ENCODE measurements at regions not wholly inside any gene's neighbourhood (a gene's known extent, or its start where the extent isn't known, plus 50 kb on each side); places are given as distances from the start of the nearest gene placed in this dataset.

DNA sequence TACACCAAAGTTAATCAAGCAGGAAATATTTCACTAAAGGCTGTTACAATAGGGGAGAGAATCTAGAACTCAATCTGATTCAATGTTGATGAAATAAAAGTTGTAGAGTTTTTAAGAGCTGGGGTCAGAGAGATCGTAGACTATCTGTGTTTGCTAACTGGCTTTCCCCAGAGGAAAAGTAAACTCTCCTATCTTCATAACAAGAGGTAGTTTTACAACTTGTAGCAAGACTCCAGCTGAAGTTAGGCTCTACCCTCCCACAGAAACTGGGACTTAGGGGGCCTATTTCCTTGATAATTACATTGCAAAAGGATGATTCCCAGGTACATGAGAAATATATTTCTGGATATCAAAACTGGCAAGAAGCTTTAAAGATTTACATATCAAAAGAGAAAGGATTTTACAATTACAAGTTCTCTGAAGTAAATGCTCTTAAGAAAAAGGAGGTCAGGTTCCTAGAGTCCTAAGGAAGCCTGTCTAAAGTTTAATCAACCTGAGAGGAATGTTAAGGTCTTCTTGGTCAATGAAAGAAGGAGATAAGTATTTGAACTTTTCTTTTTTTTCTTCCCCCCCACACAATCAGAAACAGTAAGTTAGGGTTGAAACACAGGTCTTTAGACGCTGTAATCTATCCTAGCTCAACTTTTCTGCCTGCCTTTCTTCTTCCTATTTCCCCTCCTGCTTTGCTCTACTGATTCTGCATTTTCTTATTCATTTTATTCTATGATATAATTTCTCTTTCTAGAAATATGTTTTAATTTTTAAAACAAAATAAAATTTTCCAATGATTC lies 692.2 kb upstream of the LINC00305 start:
- H3K36me3 Mint-ChIP-seq, result no peaks in the 10 kb centered on the region
- H3K27me3 Mint-ChIP-seq (ENCODE audit: low read depth in 3 of 3), result peaks cover 0 to 1% (median 0%) of the 10 kb centered on the region in 3 donors
- H3K27ac Mint-ChIP-seq, result no peak overlapping the region
- no peaks in the 10 kb centered on the region for H3K4me1 Mint-ChIP-seq
- DNase-seq, result no peak
- peaks cover 0 to 38% (median 12%) of the 10 kb centered on the region in 6 donors for H3K9me3 Mint-ChIP-seq
- H3K4me3 Mint-ChIP-seq, result no peak overlapping the region

DNA sequence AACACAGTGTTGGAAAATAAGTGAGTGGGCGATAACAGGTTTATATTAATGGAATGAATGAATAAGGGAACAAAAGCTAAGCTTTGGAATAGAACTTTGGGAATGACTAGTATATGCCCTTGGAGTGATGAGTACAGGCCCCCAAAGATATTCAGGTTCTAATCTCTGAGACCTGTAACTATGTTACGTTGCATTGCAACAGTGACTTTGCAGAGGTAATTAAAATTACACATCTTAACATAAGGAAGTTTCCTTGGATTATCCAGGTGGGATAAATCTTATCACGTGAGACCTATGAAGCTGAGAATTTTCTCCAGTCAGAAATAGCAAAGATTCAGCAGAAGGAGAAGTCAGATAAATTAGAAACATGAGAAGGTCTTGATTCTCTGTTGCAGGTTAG lies 661.5 kb upstream of the LINC00305 start:
- H3K9me3 Mint-ChIP-seq, result peaks cover 14 to 54% (median 34%) of the 10 kb centered on the region in 6 donors
- H3K4me3 Mint-ChIP-seq, result no peak overlapping the region
- H3K36me3 Mint-ChIP-seq, result no peaks in the 10 kb centered on the region
- peaks cover 0 to 3% (median 0%) of the 10 kb centered on the region in 3 donors for H3K27me3 Mint-ChIP-seq (ENCODE audit: low read depth in 3 of 3)
- no peak overlapping the region for H3K27ac Mint-ChIP-seq
- no peak for DNase-seq
- H3K4me1 Mint-ChIP-seq, result no peaks in the 10 kb centered on the region

DNA sequence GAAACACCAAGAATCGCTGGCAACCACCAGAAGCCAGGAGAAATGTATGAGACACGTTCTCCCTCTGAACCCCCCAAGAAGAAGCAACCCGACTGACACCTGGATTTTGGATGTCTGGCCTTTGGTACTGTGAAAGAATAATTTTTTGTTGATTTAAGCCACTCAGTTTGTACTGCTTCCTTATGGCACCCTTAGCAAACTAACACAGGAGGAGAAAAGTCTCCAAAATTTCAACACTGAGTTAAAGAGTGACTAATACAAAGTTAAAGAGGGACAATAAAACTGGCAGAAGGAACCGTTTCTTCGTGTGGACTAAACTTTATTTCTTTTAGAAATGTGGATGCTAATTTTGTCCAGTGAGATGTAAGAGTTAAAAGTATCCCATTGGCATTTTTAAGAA lies 660.9 kb upstream of the LINC00305 start:
- Mint-ChIP-seq H3K36me3 (no peaks in the 10 kb centered on the region), H3K4me3 (no peak overlapping the region), H3K9me3 (peaks cover 14 to 53% (median 31%) of the 10 kb centered on the region in 6 donors), H3K4me1 (no peaks in the 10 kb centered on the region), H3K27ac (no peak overlapping the region), H3K27me3 (ENCODE audit: low read depth in 3 of 3) (peaks cover 0 to 3% (median 0%) of the 10 kb centered on the region in 3 donors)
- DNase-seq, result no peak

DNA sequence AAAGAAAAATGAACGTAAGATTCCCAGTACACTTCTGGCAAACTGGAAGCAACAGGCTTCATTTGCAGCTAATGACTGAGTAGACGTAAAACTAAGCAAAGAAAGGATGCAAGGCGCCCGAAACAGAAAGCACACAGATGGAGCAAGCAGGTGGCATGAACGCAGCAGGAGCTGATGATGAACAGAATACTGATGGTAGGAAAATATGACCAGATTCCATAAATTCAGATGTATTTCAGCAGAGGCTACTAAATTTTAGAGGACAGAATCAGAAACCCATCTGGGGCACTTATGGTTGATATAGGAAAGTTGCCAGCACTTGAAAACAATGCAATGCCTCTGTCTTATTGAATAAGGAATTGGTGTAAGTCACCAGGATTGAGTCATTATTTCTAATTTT lies 658.7 kb upstream of the LINC00305 start:
- peaks cover 11 to 50% (median 23%) of the 10 kb centered on the region in 6 donors for H3K9me3 Mint-ChIP-seq
- H3K27ac Mint-ChIP-seq, result no peak overlapping the region
- H3K4me3 Mint-ChIP-seq, result no peak overlapping the region
- DNase-seq, result no peak
- H3K36me3 Mint-ChIP-seq, result no peaks in the 10 kb centered on the region
- H3K27me3 Mint-ChIP-seq (ENCODE audit: low read depth in 3 of 3), result peaks cover 0 to 3% (median 0%) of the 10 kb centered on the region in 3 donors
- no peaks in the 10 kb centered on the region for H3K4me1 Mint-ChIP-seq

DNA sequence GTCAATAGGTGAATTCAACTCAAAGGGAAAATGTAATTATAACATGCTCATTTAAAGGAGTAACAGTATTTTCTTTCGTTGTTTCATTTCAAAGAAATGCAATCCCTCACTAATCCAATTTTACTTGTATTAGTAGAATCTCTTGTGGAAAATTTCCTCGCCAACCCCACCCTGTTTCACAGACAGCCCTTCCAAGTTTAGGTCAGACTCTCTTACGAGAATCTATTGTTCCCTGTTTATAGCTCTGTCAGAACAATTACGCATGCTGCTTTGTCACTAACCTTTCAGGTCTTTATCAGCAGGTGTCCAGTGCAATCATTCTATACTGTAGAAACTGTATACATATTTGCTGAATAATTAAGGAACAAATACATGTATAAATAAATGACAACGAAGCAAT lies 657.8 kb upstream of the LINC00305 start:
- H3K4me1 Mint-ChIP-seq, result no peaks in the 10 kb centered on the region
- H3K27me3 Mint-ChIP-seq (ENCODE audit: low read depth in 3 of 3), result peaks cover 0 to 3% (median 1%) of the 10 kb centered on the region in 3 donors
- no peak for DNase-seq
- H3K27ac Mint-ChIP-seq, result no peak overlapping the region
- no peaks in the 10 kb centered on the region for H3K36me3 Mint-ChIP-seq
- H3K9me3 Mint-ChIP-seq, result peaks cover 11 to 44% (median 21%) of the 10 kb centered on the region in 6 donors
- no peak overlapping the region for H3K4me3 Mint-ChIP-seq

DNA sequence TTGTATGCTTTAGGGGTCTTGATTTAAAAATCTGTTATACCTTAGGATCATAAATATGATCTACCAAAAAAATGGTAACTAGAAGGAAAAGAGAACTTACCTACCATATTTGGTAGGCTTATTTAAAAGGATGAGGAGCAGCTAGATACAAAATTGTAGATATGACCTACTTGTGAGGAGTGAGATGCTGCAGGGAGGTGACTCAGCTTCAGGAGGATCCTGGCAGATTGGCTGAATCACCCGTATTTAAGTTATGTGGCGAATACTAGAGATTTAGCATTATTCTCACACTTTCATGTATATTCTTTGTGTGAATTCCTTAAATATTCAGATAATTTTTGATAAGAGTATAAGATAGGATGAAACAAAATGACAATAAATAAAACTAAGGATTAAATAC lies 657.3 kb upstream of the LINC00305 start:
- Mint-ChIP-seq H3K4me3 (no peak overlapping the region), H3K9me3 (peaks cover 10 to 46% (median 21%) of the 10 kb centered on the region in 6 donors), H3K36me3 (no peaks in the 10 kb centered on the region), H3K27me3 (ENCODE audit: low read depth in 3 of 3) (peaks cover 0 to 3% (median 1%) of the 10 kb centered on the region in 3 donors), H3K27ac (no peak overlapping the region), H3K4me1 (no peaks in the 10 kb centered on the region)
- no peak for DNase-seq

DNA sequence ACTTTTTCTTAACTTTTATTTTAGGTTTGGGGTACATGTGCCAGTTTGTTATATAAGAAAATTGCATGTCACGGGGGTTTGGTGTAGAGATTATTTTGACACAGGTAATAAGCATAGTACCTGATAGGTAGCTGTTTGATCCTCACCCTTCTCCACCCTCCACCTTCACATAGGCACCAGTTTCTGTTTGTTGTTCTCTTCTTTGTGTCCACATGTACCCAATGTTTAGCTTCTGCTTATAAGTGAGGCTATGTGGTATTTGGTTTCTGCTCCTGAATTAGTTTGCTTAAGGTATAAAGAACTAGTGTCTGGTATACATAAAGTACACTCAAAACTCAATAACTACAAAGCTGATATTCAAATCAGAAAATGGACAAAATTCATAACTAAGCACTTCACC lies 654.6 kb upstream of the LINC00305 start:
- Mint-ChIP-seq H3K4me1 (no peaks in the 10 kb centered on the region), H3K9me3 (peaks cover 8 to 47% (median 18%) of the 10 kb centered on the region in 6 donors), H3K27ac (no peak overlapping the region), H3K4me3 (no peak overlapping the region), H3K36me3 (no peaks in the 10 kb centered on the region), H3K27me3 (ENCODE audit: low read depth in 3 of 3) (peaks cover 0 to 3% (median 3%) of the 10 kb centered on the region in 3 donors)
- no peak for DNase-seq

DNA sequence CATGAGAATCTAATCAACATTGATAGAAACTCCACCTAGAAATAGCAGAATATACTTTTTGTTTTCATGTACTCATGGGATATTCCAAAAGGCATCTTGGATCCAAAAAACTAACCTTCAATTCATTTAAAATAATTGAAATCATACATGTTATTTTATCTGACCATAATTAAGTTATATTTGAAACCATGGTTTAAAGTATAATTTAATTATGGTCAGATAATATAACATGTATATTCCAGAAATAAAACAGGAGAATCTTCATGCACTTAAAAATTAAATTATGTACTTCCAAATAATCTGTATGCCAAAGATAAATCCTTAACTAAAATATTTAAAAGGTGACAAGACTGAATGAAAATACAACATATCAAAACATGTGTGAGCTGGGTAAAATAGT lies 651.3 kb upstream of the LINC00305 start:
- Mint-ChIP-seq H3K36me3 (no peaks in the 10 kb centered on the region), H3K27me3 (ENCODE audit: low read depth in 3 of 3) (peaks cover 0 to 3% (median 0%) of the 10 kb centered on the region in 3 donors), H3K4me1 (no peaks in the 10 kb centered on the region)

DNA sequence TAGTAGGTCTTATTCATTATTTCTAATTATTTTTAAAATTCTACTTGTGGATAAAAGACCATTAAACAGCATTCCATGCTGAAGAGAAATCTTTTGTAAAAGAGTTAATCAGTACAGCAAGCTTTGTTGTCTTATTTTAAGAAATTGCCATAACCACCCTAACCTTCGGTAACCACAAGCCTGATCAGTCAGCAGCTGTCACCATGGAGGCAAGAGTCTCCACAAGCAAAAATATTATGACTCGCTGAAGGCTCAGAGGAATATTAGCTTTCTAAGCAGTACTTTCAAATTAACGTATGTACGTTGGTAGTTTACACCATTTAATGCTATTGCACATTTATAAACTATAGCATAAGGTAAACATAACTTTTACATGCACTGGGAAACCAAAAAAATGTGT lies 650.5 kb upstream of the LINC00305 start:
- Mint-ChIP-seq H3K36me3 (no peaks in the 10 kb centered on the region), H3K4me3 (no peak overlapping the region), H3K27me3 (ENCODE audit: low read depth in 3 of 3) (peaks cover 0 to 3% (median 0%) of the 10 kb centered on the region in 3 donors), H3K27ac (no peak overlapping the region), H3K9me3 (peaks cover 9 to 49% (median 31%) of the 10 kb centered on the region in 6 donors), H3K4me1 (no peaks in the 10 kb centered on the region)
- DNase-seq, result no peak

More for the DNA sequence above, 651.3 kb upstream of the LINC00305 start:
- DNase-seq, result no peak
- Mint-ChIP-seq H3K9me3 (peaks cover 6 to 52% (median 28%) of the 10 kb centered on the region in 6 donors), H3K4me3 (no peak overlapping the region), H3K27ac (no peak overlapping the region)

DNA sequence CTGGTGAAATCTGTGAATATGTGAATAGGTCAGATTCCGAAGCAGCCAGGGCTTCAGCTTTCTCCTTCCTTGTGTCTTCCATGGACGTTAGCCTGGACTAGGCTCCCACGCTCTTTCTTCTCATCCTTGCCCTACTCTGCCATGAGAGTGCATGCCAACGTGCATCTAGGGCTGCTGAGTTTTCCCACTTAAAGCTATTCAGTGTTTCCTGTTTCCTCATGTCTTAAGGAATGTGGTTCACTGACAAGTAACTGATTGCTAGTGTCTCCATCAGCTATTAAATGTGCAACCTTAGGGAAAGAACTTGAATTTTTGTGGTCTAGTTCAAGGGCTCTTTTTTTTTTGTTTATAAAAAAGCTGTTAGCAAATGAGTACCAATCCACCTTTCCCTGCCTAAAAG lies 642.3 kb upstream of the LINC00305 start:
- Mint-ChIP-seq H3K4me3 (no peak overlapping the region), H3K9me3 (peaks cover 4 to 35% (median 12%) of the 10 kb centered on the region in 6 donors), H3K27me3 (ENCODE audit: low read depth in 3 of 3) (no peaks in the 10 kb centered on the region), H3K36me3 (peaks cover 0 to 4% (median 0%) of the 10 kb centered on the region in 3 donors), H3K4me1 (no peaks in the 10 kb centered on the region), H3K27ac (no peak overlapping the region)
- DNase-seq, result no peak

DNA sequence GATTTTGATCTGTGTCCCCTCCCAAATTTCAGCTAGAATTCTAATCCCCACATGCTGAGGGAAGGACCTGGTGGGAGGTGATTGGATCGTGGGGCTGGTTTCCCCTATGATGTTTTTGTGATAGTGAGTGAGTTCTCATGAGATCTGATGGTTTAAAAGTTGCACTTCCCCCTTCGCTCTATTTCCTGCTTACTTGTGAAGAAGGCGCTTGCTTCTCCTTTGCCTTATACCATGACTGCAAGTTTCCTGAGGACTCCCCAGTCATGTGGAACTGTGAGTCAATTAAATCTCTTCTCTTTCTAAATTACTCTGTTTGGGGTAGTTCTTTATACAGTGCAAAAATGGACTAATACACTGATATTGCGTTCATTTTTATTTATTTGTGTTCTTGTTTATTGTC lies 636.8 kb upstream of the LINC00305 start:
- Mint-ChIP-seq H3K27me3 (ENCODE audit: low read depth in 3 of 3) (peaks cover 0 to 1% (median 0%) of the 10 kb centered on the region in 3 donors), H3K27ac (no peak overlapping the region), H3K9me3 (peaks cover 6 to 35% (median 18%) of the 10 kb centered on the region in 6 donors), H3K36me3 (peaks cover 0 to 7% (median 0%) of the 10 kb centered on the region in 3 donors), H3K4me1 (no peaks in the 10 kb centered on the region), H3K4me3 (no peak overlapping the region)
- DNase-seq, result no peak

DNA sequence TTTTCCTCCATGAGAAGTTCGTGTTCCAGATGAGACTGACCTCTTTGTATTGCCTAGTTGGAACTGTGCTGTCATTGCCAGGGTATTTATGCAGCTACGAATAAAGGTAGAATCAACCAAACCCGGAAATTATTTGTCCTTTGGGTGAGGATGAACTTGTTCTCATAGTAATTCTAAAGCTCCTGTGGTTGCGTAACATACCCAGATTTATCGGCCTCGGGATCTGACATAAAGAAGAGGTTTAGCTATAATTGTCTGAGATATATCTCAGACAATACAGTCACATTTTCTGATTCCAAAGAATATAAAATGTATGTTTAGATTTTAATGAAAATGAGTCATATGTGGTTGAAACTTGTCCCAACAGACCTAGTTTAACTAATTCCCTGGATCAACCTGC lies 628.7 kb upstream of the LINC00305 start:
- no peak for DNase-seq
- peaks cover 0 to 4% (median 0%) of the 10 kb centered on the region in 3 donors for H3K36me3 Mint-ChIP-seq
- H3K27ac Mint-ChIP-seq, result no peak overlapping the region
- H3K9me3 Mint-ChIP-seq, result peaks cover 7 to 33% (median 22%) of the 10 kb centered on the region in 6 donors
- H3K4me3 Mint-ChIP-seq, result no peak overlapping the region
- no peaks in the 10 kb centered on the region for H3K4me1 Mint-ChIP-seq
- H3K27me3 Mint-ChIP-seq (ENCODE audit: low read depth in 3 of 3), result peaks cover 0 to 1% (median 0%) of the 10 kb centered on the region in 3 donors

DNA sequence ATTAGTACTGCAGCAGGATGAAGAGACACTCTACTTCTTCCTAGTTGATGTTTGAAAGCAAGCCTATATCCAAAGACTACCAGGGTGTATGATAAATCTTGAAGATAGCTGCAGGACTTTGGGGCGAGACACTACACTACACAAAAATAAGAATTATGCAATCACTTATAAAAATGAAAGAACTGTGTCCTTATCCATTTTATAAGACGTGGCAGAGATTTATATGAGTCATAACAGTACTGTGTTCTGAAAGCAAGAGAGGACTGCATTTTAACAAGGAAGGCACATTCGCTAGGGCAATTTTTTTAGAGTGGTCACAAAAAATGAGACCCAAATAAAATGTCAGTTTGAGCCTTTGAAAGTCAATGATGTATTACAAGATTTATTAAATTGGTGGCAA lies 617.0 kb upstream of the LINC00305 start:
- Mint-ChIP-seq H3K4me3 (no peak overlapping the region), H3K9me3 (peaks cover 8 to 35% (median 23%) of the 10 kb centered on the region in 6 donors), H3K27ac (no peak overlapping the region), H3K4me1 (no peaks in the 10 kb centered on the region), H3K27me3 (ENCODE audit: low read depth in 3 of 3) (no peaks in the 10 kb centered on the region), H3K36me3 (peaks cover 0 to 4% (median 0%) of the 10 kb centered on the region in 3 donors)
- no peak for DNase-seq

DNA sequence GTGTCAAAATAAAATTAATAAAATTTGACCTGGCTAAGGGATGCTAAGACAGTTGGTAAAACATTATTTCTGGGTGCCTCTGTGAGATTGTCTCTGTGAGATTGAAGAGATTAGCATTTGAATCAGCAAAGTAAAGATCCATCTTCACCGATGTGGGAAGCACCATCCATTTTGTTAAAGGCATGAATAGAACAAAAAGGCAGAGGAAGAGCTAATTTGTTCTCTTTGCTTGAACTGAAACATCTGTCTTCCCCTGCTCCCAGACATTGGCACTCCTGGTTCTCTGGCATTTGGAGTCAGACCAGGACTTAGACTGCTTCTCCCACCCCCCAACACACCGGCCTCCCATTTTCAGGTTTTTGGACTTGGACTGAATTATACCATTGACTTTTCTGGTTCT lies 603.8 kb upstream of the LINC00305 start:
- no peak for DNase-seq
- peaks cover 0 to 2% (median 1%) of the 10 kb centered on the region in 3 donors for H3K27me3 Mint-ChIP-seq (ENCODE audit: low read depth in 3 of 3)
- H3K36me3 Mint-ChIP-seq, result no peaks in the 10 kb centered on the region
- no peak overlapping the region for H3K4me3 Mint-ChIP-seq
- no peak overlapping the region for H3K27ac Mint-ChIP-seq
- H3K9me3 Mint-ChIP-seq, result peaks cover 6 to 76% (median 39%) of the 10 kb centered on the region in 6 donors
- H3K4me1 Mint-ChIP-seq, result no peaks in the 10 kb centered on the region
